Endothelial cell of umbilical vein (primary cell): ENCODE measurements at regions not wholly inside any gene's neighbourhood (a gene's known extent, or its start where the extent isn't known, plus 50 kb on each side); places are given as distances from the start of the nearest gene placed in this dataset.

Experiments used
- CTCF ChIP-seq, 2 donors: IDR thresholded peaks; 1 replicate in 1 of 2; 2 replicates in 1 of 2; pipeline ENCODE4 v1.5.1; 2011; ENCODE audit warnings: low read length in 2 of 2, mild to moderate bottlenecking in 2 of 2, moderate library complexity in 2 of 2, control low read depth in 1 of 2, inconsistent platforms in 1 of 2, low read depth in 1 of 2; ENCODE audit not compliant: insufficient read depth in 1 of 2; ENCODE audit errors: extremely low read depth in 1 of 2
- POLR2A ChIP-seq: IDR thresholded peaks from 2 replicates; pipeline ENCODE4 v1.6.1; 2012; ENCODE audit warnings: low read depth, mild to moderate bottlenecking, control low read depth, low read length

GRCh38 chr20:52708137-52708536 is 264.0 kb upstream of the TSHZ2 start:
- TF ChIP-seq CTCF (IDR thresholded peaks at IDR 0.05; ENCODE audit: extremely low read depth in 1 of 2, insufficient read depth in 1 of 2, low read depth in 1 of 2, low read length in 2 of 2): no peak
- no peak for TF ChIP-seq POLR2A
